Left lung (tissue), 4 donors: ENCODE measurements at regions not wholly inside any gene's neighbourhood (a gene's known extent, or its start where the extent isn't known, plus 50 kb on each side); places are given as distances from the start of the nearest gene placed in this dataset.

ENCODE experiments used
- ATAC-seq: fragments of 200-7000 bp; cut with Tn5 transposase; one replicate; pipeline ENCODE4 v1.9.1; 2020; ENCODE audit warnings: moderate library complexity
- DNase-seq, 4 donors: peaks; one replicate each; pipeline ENCODE4 v3.0.0-alpha.2; 2013 to 2020
- H3K27ac ChIP-seq, 2 donors: fragments of 200-600 bp; sonication (generic) in 1 of 2; one replicate each; pipeline versions ENCODE4 v1.5.0 to v1.8.0; 2020 to 2021
- H3K27me3 ChIP-seq, 2 donors: fragments of 200-600 bp; sonication (generic) in 1 of 2; one replicate each; pipeline versions ENCODE4 v1.5.0 to v1.8.0; 2020 to 2021
- H3K36me3 ChIP-seq, 2 donors: fragments of 200-600 bp; sonication (generic) in 1 of 2; one replicate each; pipeline versions ENCODE4 v1.5.0 to v1.8.0; 2020 to 2021
- H3K4me1 ChIP-seq, 2 donors: fragments of 200-600 bp; one replicate each; pipeline ENCODE4 v1.8.0; 2021
- H3K4me3 ChIP-seq, 2 donors: fragments of 200-600 bp; sonication (generic) in 1 of 2; one replicate each; pipeline versions ENCODE4 v1.5.0 to v1.8.0; 2020 to 2021; ENCODE audit warnings: mild to moderate bottlenecking in 1 of 2
- H3K9me3 ChIP-seq, 2 donors: fragments of 200-600 bp; sonication (generic) in 1 of 2; one replicate each; pipeline versions ENCODE4 v1.5.0 to v1.8.0; 2020 to 2021
- CTCF ChIP-seq, 2 donors: fragments of 200-600 bp; sonication (generic) in 1 of 2; IDR thresholded peaks; one replicate each; pipeline versions ENCODE4 v1.5.0 to v1.8.0; 2021; ENCODE audit warnings: antibody characterized with exemption in 2 of 2
- intact Hi-C, 2 donors: fragments of 100-400 bp; cut with DNase I; formaldehyde crosslinking; loops; one replicate each; pipeline versions ENCODE4 v1.11.2 to v1.14.2; 2022
- donor health status: DM: no; HTN: yes; CAD: no.
- donor health status: DM: no; HTN: no; CAD: no.

- Histone ChIP-seq H3K27ac (no peak overlapping the region), H3K27me3 (peaks cover 0 to 73% of the 10 kb centered on the region in 2 donors), H3K36me3 (no peaks in the 10 kb centered on the region), H3K4me1 (no peaks in the 10 kb centered on the region), H3K4me3 (no peak overlapping the region), H3K9me3 (no peaks in the 10 kb centered on the region)
- ATAC-seq (no peak), DNase-seq (no peak)
- no peak for TF ChIP-seq CTCF (IDR thresholded peaks at IDR 0.05)
- intact Hi-C loops, result no loop called here
Measured at GRCh38 chr6:41409489-41409888, 74.1 kb downstream of the NCR2 start.

GRCh38 chr6:41411961-41412360 is 76.6 kb downstream of the NCR2 start:
- no peak overlapping the region for H3K4me3 ChIP-seq
- no peak for TF ChIP-seq CTCF (IDR thresholded peaks at IDR 0.05)
- H3K9me3 ChIP-seq, result no peaks in the 10 kb centered on the region
- DNase-seq (no peak), ATAC-seq (no peak)
- no peaks in the 10 kb centered on the region for H3K4me1 ChIP-seq
- intact Hi-C loops, result no loop called here
- H3K36me3 ChIP-seq, result no peaks in the 10 kb centered on the region
- H3K27ac ChIP-seq, result no peak overlapping the region
- H3K27me3 ChIP-seq, result peaks cover 8 to 73% of the 10 kb centered on the region in 2 donors

GRCh38 chr6:41413250-41413649 is 77.8 kb downstream of the NCR2 start:
- no peaks in the 10 kb centered on the region for H3K4me1 ChIP-seq
- no peaks in the 10 kb centered on the region for H3K36me3 ChIP-seq
- no peak overlapping the region for H3K4me3 ChIP-seq
- DNase-seq (no peak), ATAC-seq (no peak)
- H3K27me3 ChIP-seq, result peaks cover 8 to 72% of the 10 kb centered on the region in 2 donors
- intact Hi-C loops, result no loop called here
- no peak overlapping the region for H3K27ac ChIP-seq
- H3K9me3 ChIP-seq, result no peaks in the 10 kb centered on the region
- no peak for TF ChIP-seq CTCF (IDR thresholded peaks at IDR 0.05)

GRCh38 chr6:41416501-41416837 is 81.1 kb downstream of the NCR2 start:
- intact Hi-C loops, result no loop called here
- peaks cover 8 to 70% of the 10 kb centered on the region in 2 donors for H3K27me3 ChIP-seq

GRCh38 chr6:41418741-41419140 is 83.3 kb downstream of the NCR2 start:
- Histone ChIP-seq H3K9me3 (peaks cover 0 to 7% of the 10 kb centered on the region in 2 donors), H3K27me3 (peaks cover 8 to 53% of the 10 kb centered on the region in 2 donors), H3K27ac (no peak overlapping the region), H3K4me3 (no peak overlapping the region), H3K36me3 (no peaks in the 10 kb centered on the region), H3K4me1 (no peaks in the 10 kb centered on the region)
- ATAC-seq (no peak), DNase-seq (no peak)
- intact Hi-C loops, result no loop called here
- TF ChIP-seq CTCF (IDR thresholded peaks at IDR 0.05), result no peak

More at GRCh38 chr6:41416501-41416837, 81.1 kb downstream of the NCR2 start:
- Histone ChIP-seq H3K4me3 (no peak overlapping the region), H3K4me1 (no peaks in the 10 kb centered on the region), H3K27ac (no peak overlapping the region), H3K36me3 (no peaks in the 10 kb centered on the region), H3K9me3 (peaks cover 0 to 7% of the 10 kb centered on the region in 2 donors)
- ATAC-seq (no peak), DNase-seq (no peak)
- no peak for TF ChIP-seq CTCF (IDR thresholded peaks at IDR 0.05)
